HG02840 (cell line): ENCODE measurements at regions not wholly inside any gene's neighbourhood (a gene's known extent, or its start where the extent isn't known, plus 50 kb on each side); places are given as distances from the start of the nearest gene placed in this dataset.

Source experiments
- ATAC-seq: cut with Tn5 transposase; IDR thresholded peaks from one replicate; pipeline ENCODE4 v1.9.1; 2021; ENCODE audit warnings: mild to moderate bottlenecking, moderate library complexity, moderate number of reproducible peaks; ENCODE audit not compliant: unreplicated experiment, low FRiP score

DNA sequence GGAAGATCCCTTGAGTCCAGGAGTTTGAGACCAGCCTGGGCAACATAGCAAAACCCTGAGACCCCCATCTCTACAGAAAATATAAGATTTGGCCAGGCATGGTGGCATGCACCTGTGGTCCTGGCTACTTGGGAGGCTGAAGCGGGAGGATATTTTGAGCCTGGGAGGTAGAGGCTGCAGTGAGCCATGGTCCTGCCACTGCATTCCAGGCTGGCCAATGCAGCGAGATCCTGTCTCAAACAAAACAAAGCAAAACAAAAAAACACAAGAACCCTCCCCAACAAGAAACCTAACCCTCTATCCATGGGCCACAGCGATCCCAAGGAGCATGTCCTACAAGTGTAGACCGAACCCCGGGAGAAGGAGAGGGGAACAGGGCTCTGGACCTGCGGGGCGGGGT is 133.3 kb downstream of the MGAT5B start:
- no peak for ATAC-seq

DNA sequence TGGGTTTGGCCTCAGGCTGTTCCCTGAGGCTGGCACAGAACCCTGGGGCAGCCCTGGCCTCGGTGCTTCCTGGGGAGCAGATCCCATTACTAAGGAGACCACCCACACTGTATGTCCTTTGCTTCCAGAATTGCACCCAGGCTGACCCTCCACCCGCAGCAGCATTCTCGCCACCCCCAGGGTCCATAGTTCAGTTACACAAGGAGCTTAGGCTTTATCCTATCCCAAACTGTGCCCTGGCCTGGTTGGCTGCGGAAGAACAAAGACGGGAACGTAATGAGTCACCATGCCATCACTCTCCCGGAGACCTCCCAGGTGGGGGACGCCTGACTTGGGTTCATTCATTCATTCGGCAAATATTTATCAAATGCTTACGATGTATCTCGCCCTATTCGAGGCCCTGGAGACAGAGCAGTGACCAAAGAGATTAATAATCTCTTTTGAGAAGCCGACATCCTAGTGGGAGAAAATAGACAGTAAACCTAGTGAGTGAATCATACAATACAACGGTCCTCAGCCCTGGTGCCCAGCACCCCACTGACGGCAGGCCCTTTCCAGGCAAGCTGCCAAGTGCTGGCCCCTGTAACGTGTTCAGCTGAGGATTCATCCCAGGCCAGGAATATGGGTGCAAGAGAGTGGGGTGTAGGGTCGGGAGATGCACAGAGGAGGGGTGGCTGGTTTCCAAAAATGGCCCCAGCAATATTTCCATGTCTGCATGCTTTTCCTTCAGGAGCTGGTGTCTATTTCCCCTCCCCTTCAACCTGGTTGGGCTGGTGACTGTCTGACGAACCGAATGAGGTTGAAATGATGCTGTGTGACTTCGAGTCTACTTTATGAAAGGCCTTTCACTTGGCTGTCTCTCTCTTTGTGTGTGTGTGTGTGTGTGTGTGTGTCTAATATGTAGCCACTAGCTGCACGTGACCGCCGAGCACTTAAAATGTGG is 134.2 kb downstream of the MGAT5B start:
- no peak for ATAC-seq

- no peak for ATAC-seq
Observed at GRCh38 chr17:77003699-77004098, 135.5 kb downstream of the MGAT5B start.

- ATAC-seq, result no peak
Observed at GRCh38 chr17:77006971-77007649, 133.7 kb upstream of the SEC14L1 start.

- no peak for ATAC-seq
Observed at GRCh38 chr17:77009877-77010276, 130.9 kb upstream of the SEC14L1 start.

- ATAC-seq, result no peak
Observed at GRCh38 chr17:77010667-77011066, 130.1 kb upstream of the SEC14L1 start.

DNA sequence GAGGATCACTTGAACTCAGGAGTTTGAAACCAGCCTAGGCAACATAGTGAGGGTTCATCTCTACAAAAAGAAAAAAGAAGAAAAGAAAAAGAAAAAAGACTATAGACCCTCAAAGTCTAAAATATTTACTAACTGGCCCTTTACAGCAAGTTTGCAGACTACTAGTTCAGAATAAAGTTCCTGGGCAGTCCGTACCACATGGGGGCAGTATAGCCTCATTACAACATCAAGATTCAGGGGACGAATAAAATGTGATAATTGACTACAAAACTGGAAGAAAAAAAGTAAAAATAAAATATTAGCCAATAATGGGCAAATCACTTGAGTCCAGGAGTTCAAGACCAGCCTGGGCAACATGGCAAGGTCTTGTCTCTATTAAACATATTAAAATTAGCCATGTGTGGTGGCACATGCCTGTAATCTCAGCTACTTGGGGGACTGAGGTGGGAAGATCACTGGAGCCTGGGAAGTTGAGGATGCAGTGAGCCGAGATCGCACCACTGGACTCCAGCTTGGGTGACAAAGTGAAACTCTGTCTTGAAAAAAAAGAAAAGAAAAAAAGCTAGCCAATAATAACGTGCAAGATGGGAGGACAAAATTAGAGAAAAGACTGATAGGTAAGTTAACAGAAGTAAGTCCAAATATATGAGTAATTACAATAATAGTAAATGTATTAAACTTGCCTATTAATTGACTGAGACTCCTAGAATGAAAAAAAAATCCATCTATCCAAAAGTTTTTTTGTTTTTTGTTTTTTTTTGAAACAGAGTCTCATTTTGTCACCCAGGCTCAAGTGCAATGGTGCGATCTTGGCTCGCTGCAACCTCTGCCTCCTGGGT is 129.4 kb upstream of the SEC14L1 start:
- no peak for ATAC-seq

GRCh38 chr17:77018504-77018903 is 122.3 kb upstream of the SEC14L1 start:
- ATAC-seq, result no peak

DNA sequence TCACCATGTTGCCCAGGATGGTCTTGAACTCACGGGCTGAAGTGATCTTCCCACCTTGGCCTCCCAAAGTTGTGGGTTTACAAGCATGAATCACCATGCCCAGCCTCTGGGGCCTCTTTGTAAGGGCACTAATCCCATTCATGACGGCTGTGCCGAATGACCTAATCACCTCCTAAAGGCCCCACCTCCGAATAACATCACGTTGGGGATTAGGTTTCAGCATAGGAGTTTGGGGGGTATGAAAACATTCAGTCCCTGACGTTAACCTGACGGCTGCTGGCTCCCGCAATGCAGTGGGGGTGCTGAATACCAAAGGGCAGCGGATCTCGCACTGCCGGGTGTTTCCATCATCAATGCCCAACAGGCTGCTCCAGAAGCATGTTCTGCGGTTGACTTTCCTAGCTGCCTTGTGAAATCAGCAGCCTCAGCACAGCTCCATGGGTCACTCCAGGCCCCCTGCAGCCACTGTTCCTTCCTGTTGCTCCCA is 120.8 kb upstream of the SEC14L1 start:
- ATAC-seq, result no peak

GRCh38 chr17:77020973-77021372 is 119.8 kb upstream of the SEC14L1 start:
- ATAC-seq, result no peak

GRCh38 chr17:77022766-77023165 is 118.0 kb upstream of the SEC14L1 start:
- no peak for ATAC-seq

DNA sequence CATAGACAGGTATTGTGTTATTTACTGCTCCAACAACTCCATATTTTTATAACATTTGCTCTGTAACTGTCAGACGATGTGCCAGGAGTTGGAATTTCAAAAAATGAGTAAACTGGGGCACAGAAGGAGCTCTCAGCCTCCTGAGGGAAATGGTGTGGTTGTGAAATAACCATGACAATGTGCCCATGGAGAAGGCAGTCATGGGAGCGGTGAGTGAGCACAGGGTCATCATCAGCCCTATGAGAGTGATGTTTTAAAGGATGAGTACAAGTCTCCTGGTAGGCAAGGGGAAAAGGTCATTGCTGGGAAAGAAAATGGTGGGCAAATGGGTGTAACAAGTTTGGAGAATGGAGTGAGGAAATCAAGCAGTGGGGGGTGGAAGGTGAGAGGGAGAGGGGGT is 115.0 kb upstream of the SEC14L1 start:
- ATAC-seq, result no peak

- no peak for ATAC-seq
Observed at GRCh38 chr17:77027271-77027889, 113.4 kb upstream of the SEC14L1 start.

DNA sequence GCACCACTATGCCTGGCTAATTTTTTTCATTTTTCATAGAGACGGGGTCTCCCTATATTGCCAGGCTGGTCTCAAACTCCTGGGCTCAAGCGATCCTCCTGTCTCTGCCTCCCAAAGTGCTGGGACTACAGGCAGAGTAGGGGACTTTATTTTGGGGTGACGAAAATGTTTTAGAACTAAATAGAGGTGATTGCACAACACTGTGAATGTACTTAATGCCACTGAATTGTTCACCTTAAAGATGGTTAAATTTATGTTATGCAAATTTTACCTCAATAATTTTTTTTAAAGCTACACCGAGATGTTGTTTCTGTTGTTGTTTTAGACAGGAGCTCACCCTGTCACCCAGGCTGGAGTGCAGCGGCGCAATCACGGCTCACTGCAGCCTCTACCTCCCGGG is 111.9 kb upstream of the SEC14L1 start:
- ATAC-seq, result no peak

DNA sequence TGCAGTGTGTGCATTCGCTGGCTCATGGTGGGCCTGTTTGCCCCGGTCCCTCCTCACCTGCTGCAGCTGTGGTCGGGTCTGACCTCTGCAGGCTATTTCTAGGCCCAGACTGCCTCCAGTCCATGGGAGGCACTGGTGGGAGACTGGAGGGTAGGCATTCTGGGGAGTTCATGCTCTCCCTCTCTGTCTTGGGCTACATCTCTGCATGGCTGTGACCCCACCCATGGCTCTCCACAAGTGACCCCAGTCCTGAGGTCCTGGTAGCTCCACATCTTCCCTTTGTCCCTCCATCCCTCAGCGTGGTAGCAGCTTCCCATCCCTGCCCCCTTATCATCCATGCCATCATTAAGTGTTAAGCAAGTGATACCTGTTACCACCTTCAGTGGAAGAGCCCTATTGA is 107.8 kb upstream of the SEC14L1 start:
- no peak for ATAC-seq

GRCh38 chr17:77033892-77034404 is 106.8 kb upstream of the SEC14L1 start:
- ATAC-seq, result no peak

DNA sequence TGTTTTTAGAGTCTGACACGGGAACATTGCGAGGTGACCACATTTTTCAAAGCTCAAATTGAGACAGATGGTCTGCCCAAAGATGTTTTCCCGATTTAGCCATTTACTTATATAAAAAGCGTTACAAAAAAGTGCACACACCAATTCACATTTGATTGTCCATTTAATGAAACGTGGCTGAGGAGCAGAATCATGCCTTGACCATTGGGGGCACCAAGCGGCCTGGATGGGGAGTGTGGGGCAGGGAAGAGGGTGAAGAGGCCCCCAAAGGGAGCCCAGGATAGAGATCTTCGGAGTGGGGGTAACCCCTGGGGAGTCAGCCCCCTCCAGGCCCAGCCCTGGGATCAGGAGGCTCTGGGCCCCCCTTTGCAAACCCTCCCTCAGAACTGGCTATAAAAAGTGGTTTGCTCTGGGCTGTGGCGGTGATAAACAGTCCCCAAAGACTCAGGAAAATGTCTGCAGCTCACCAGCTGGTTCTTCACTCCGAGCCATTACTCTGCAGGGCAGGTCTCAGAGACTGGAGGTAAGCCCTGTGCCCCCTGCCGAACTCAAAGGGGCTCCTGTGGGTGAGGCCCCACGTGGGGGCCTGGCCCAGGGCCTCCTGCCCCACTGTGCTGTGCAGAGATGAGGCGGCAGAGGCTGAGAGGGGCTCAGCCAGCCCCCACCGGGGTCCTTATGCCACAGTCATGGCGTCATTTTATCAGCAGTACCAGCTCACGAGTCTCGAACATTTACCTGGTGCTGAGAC is 105.9 kb upstream of the SEC14L1 start:
- no peak for ATAC-seq

DNA sequence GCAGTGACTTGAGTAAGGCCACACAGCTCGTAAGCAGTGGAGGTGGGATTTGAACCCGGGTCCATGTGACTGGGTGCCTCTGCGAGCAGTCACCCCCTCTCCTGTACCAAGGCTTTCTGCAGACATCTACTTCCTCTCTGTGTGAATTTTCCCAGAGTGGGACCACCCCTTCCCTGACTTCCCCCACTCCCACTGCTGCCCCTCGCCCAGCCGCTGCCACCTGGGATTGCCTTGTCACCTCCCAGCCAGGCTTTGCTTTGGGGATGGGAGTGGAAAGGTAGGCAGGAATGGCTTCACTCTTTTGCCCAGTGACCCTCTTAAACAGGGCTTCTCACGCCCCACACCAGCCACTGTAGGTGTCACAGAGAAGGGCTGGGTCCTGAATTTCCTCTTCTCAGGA is 105.2 kb upstream of the SEC14L1 start:
- ATAC-seq, result no peak

GRCh38 chr17:77036136-77036840 is 104.5 kb upstream of the SEC14L1 start:
- no peak for ATAC-seq
